ENCODE measurements at regions not wholly inside any gene's neighbourhood (a gene's known extent, or its start where the extent isn't known, plus 50 kb on each side); places are given as distances from the start of the nearest gene placed in this dataset.

DNA sequence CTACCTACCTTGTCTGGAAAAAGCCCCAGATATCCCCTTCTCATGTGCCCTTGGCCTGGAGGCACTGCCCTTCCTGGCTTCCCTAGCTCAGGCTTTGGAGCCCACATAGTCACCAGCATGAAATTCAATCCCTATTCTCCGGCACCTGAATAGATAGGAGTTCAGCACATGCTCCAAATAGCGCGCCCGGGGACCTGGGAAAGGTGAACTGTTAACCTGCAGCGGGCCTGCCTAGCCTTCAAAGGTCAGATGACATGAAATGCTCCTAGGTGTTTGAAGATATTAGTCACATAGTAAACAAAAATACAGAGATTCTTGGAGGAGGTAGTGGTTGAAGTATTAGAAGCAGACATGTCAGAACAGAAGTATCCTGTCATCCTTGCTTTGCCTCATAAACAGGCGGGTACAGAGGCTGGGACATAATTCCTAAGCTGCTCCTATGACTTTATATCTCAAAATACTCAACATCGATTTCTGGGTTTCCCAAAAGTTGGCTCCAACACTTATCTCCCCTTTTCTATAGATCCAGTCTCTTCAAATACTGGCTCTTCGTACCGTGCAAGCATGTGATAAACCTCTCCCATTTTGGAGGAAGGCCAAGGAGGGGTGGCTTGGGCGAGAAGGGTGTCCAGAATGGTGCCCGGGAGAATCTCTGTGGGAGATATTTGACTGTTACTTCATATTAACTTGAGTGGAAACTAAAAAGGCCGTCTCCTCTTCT is 88.0 kb upstream of the ANKH start:
- H3K9me3 Mint-ChIP-seq (ENCODE audit: low read depth, unreplicated experiment), result no peaks in the 10 kb centered on the region
- H3K36me3 Mint-ChIP-seq (ENCODE audit: insufficient read depth, unreplicated experiment), result no peaks in the 10 kb centered on the region
- intact Hi-C loops (cut with micrococcal nuclease; ENCODE audit: unreplicated experiment), result no loop called here
- CTCF ChIA-PET, result no interaction called here
- no peak overlapping the region for H3K27ac Mint-ChIP-seq (ENCODE audit: unreplicated experiment)
- H3K4me3 Mint-ChIP-seq (ENCODE audit: low read depth, unreplicated experiment), result no peak overlapping the region
- DNase-seq, result peak; percentile 17
- TF ChIP-seq, protein P1, sequence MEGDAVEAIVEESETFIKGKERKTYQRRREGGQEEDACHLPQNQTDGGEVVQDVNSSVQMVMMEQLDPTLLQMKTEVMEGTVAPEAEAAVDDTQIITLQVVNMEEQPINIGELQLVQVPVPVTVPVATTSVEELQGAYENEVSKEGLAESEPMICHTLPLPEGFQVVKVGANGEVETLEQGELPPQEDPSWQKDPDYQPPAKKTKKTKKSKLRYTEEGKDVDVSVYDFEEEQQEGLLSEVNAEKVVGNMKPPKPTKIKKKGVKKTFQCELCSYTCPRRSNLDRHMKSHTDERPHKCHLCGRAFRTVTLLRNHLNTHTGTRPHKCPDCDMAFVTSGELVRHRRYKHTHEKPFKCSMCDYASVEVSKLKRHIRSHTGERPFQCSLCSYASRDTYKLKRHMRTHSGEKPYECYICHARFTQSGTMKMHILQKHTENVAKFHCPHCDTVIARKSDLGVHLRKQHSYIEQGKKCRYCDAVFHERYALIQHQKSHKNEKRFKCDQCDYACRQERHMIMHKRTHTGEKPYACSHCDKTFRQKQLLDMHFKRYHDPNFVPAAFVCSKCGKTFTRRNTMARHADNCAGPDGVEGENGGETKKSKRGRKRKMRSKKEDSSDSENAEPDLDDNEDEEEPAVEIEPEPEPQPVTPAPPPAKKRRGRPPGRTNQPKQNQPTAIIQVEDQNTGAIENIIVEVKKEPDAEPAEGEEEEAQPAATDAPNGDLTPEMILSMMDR (IDR thresholded peaks at IDR 0.05; ENCODE audit: unreplicated experiment), result no peak
- H3K27me3 Mint-ChIP-seq (ENCODE audit: unreplicated experiment), result no peaks in the 10 kb centered on the region
- BruUV-seq (replicated peaks), result no TSS peak
- peaks cover 25% of the 10 kb centered on the region for H3K4me1 Mint-ChIP-seq (ENCODE audit: low read depth, unreplicated experiment)

DNA sequence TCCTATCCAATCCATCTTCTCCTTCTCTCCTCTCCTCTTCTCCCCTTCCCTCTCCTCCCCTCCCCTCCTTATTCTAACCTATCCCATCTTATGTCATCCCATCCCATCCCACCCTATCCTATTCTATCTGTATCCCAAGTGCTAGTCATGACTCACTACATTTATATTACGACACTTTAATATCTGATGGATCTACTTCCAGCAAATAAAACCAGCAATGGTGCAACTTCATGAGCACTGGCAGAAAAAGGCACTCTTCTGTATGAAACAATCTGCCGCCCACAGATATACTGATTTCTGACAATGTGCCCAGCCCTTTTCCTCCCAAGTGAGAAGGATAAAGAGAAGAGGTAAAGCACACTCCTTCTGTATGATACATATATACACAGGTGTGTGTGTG is 86.6 kb upstream of the ANKH start:
- intact Hi-C loops (cut with micrococcal nuclease; ENCODE audit: unreplicated experiment), result no loop called here
- BruUV-seq (replicated peaks), result no TSS peak
- DNase-seq, result no peak
- no peaks in the 10 kb centered on the region for H3K9me3 Mint-ChIP-seq (ENCODE audit: low read depth, unreplicated experiment)
- CTCF ChIA-PET, result interaction anchor here (1.1 kb wide), 1 partner anchor 19 kb away, joined by 8 read pairs; no protein-coding TSS in a partner anchor
- no peak overlapping the region for H3K27ac Mint-ChIP-seq (ENCODE audit: unreplicated experiment)
- TF ChIP-seq, protein P1 (IDR thresholded peaks at IDR 0.05; ENCODE audit: unreplicated experiment), result no peak
- H3K27me3 Mint-ChIP-seq (ENCODE audit: unreplicated experiment), result no peaks in the 10 kb centered on the region
- H3K4me1 Mint-ChIP-seq (ENCODE audit: low read depth, unreplicated experiment), result peaks cover 24% of the 10 kb centered on the region
- no peak overlapping the region for H3K4me3 Mint-ChIP-seq (ENCODE audit: low read depth, unreplicated experiment)
- H3K36me3 Mint-ChIP-seq (ENCODE audit: insufficient read depth, unreplicated experiment), result no peaks in the 10 kb centered on the region

DNA sequence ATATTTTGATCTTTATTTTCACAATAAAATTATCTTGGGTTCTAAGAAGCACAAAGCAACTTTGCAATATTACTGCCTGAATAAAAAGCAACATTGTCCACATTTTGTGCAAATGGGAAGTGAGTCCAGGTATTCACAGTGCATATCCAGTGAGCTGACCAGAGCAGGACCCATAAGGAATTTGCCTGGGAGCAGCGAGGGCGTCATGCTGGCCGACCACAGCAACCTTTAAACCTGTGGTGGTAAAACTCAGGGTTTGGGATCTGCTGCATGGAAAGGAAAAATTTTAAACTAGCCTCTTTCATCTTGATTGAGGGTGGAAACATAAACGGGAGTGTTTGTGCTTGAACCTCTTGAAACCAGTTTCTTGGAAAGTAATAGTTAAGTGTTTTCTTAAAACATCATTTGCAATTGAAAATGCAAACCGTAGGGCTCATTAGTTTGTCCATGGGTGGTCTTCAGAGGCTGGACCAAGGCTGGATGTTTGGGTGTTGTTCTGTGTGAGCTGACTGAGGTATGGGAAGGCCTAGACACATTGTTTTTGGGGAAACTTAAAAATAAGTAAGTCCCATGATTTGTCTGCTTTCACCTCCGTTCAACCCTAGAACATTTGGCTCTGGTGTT is 85.0 kb upstream of the ANKH start:
- Mint-ChIP-seq H3K27ac (ENCODE audit: unreplicated experiment) (no peak overlapping the region), H3K4me3 (ENCODE audit: low read depth, unreplicated experiment) (no peak overlapping the region), H3K9me3 (ENCODE audit: low read depth, unreplicated experiment) (no peaks in the 10 kb centered on the region), H3K36me3 (ENCODE audit: insufficient read depth, unreplicated experiment) (no peaks in the 10 kb centered on the region), H3K4me1 (ENCODE audit: low read depth, unreplicated experiment) (peaks cover 13% of the 10 kb centered on the region), H3K27me3 (ENCODE audit: unreplicated experiment) (no peaks in the 10 kb centered on the region)
- no TSS peak for BruUV-seq (replicated peaks)
- TF ChIP-seq, protein P1 (IDR thresholded peaks at IDR 0.05; ENCODE audit: unreplicated experiment), result no peak
- DNase-seq, result no peak
- intact Hi-C loops (cut with micrococcal nuclease; ENCODE audit: unreplicated experiment), result loop anchor here (1.0 kb wide), 1 partner anchor 47 kb away; no protein-coding TSS in a partner anchor
- CTCF ChIA-PET, result interaction anchor here (0.5 to 1.8 kb wide), 3 partner anchors 23 to 58 kb away, joined by 3 to 30 read pairs (median 4); no protein-coding TSS in a partner anchor

DNA sequence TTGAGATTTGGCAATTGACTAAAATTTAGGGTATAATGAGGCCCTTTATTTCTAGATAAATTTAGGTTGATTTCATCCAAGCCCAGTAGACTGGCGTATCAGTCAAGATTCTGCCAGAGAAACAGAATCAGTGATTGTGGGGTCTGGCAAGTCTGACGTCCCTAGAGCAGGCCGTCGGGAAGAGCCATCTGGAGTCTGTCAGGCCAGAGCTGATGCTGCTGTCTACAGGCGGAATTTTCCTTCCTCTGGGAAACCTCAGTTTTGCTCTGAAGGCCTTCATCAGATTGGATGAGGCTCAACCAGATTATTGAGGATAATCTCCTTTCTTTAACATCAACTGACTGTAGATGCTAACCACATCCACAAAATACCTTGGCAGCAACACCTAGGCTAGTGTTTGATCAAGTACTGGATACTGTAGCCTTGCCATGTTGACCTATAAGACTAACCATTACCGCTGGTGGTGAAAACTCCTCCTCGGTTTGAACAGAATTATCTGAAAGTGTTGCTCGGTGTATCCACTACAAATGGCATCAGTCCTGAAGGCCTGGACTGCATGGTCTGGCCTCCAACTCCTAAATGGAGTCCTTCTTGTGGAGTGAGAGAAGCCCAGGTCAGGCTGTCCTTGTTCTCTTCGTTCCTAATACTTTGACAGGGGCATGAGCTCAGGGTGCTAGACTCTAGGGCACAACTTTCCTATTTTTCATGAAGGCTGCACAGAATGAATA is 83.2 kb upstream of the ANKH start:
- intact Hi-C loops (cut with micrococcal nuclease; ENCODE audit: unreplicated experiment), result no loop called here
- DNase-seq, result no peak
- BruUV-seq (replicated peaks), result no TSS peak
- Mint-ChIP-seq H3K4me1 (ENCODE audit: low read depth, unreplicated experiment) (peaks cover 10% of the 10 kb centered on the region), H3K9me3 (ENCODE audit: low read depth, unreplicated experiment) (no peaks in the 10 kb centered on the region), H3K36me3 (ENCODE audit: insufficient read depth, unreplicated experiment) (no peaks in the 10 kb centered on the region), H3K27ac (ENCODE audit: unreplicated experiment) (no peak overlapping the region), H3K4me3 (ENCODE audit: low read depth, unreplicated experiment) (no peak overlapping the region), H3K27me3 (ENCODE audit: unreplicated experiment) (no peaks in the 10 kb centered on the region)
- TF ChIP-seq, protein P1 (IDR thresholded peaks at IDR 0.05; ENCODE audit: unreplicated experiment), result no peak
- CTCF ChIA-PET, result no interaction called here

All from Calu3 (cell line).